A549 (cell line): ENCODE measurements at regions not wholly inside any gene's neighbourhood (a gene's known extent, or its start where the extent isn't known, plus 50 kb on each side); places are given as distances from the start of the nearest gene placed in this dataset.

Experiments
- CTCF ChIP-seq: fragments of >200 bp; sonication (Bioruptor Twin); formaldehyde crosslinking; IDR thresholded peaks from 3 replicates; pipeline ENCODE4 v1.5.1; 2016
- EP300 ChIP-seq, 2 experiments: fragments of >200 bp; sonication (Bioruptor Twin); formaldehyde crosslinking; IDR thresholded peaks; 2 replicates in 1 of 2; 3 replicates in 1 of 2; pipeline ENCODE4 v1.6.1; 2016 to 2017
- NR3C1 ChIP-seq: fragments of >200 bp; sonication (Bioruptor Twin); formaldehyde crosslinking; IDR thresholded peaks from 3 replicates; pipeline ENCODE4 v1.6.1; 2017
- SMC3 ChIP-seq: fragments of >200 bp; sonication (Bioruptor Twin); formaldehyde crosslinking; IDR thresholded peaks from 3 replicates; pipeline ENCODE4 v1.6.1; 2018; ENCODE audit warnings: inconsistent platforms

GRCh38 chr11:64472593-64473455 is 82.9 kb upstream of the SLC22A11 start:
- TF ChIP-seq CTCF, result no peak
- no peak for TF ChIP-seq SMC3
- no peak for TF ChIP-seq EP300 (IDR thresholded peaks at IDR 0.05)
- TF ChIP-seq NR3C1, result no peak
